ENCODE measurements at regions not wholly inside any gene's neighbourhood (a gene's known extent, or its start where the extent isn't known, plus 50 kb on each side); places are given as distances from the start of the nearest gene placed in this dataset.

DNA sequence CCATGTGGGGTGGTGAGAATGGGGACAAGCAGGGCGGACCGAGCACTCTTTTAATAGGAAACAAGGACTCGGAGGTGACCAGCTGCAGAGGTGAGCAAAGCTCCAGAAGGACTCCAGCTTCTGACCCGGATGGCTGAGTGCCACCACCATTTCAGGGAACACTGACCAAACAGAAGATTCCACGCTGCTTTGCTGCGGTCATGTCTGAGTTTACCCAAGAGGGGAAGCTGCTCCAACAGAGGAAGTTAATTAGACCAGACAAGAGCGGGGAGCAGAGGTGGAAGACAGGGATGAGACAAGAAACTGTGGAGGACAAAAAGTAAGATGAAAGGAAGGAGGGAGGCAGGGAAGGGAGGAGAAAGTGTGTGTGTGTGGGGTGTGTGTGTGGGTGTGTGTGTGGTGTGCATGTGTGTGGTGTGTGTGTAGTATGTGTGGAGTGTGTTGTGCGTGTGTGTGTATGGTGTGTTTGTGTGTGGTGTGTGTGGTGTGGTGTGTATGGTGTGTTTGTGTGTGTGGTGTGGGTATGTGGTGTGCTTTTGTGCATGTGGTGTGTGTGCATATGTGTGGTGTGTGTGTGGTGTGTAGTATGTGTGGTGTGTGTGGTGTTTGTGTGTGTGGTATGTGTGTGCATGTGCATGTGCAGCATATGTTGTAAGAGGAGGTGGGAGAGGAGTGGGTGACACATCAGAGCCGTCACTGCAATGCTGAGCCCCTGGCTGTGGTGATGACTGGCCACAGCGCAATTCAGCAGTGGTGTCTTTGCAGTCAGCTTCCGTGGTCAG is 82.2 kb upstream of the AKIP1 start:
- WGBS, 2 donors, result 65 to 83% methylated on average over 11 of the region's 11 CpGs
- Histone ChIP-seq H3K27me3 (ENCODE audit: control insufficient read depth in 3 of 3, insufficient read depth in 3 of 3, low read length in 2 of 3) (no peaks in the 10 kb centered on the region), H3K27ac (ENCODE audit: low read depth in 1 of 2, low read length in 1 of 2) (peak overlapping the region in 1 of 2 donors; percentile 16), H3K4me1 (ENCODE audit: control insufficient read depth in 5 of 5, insufficient read depth in 5 of 5, low read length in 5 of 5) (peaks cover 0 to 12% (median 0%) of the 10 kb centered on the region in 5 donors), H3K9ac (ENCODE audit: insufficient read depth in 1 of 2, low read length in 2 of 2) (no peak overlapping the region), H3K9me3 (ENCODE audit: control insufficient read depth in 4 of 4, insufficient read depth in 3 of 4, low read length in 3 of 4) (peaks cover 0 to 2% (median 0%) of the 10 kb centered on the region in 4 donors), H3K4me3 (no peak overlapping the region), H3K36me3 (ENCODE audit: control insufficient read depth in 4 of 4, insufficient read depth in 4 of 4, low read length in 4 of 4) (peaks cover 0 to 11% (median 3%) of the 10 kb centered on the region in 4 donors)
- ATAC-seq (ENCODE audit: insufficient read depth, low FRiP score) (no peak), DNase-seq (no peak)
- TF ChIP-seq, protein P1, sequence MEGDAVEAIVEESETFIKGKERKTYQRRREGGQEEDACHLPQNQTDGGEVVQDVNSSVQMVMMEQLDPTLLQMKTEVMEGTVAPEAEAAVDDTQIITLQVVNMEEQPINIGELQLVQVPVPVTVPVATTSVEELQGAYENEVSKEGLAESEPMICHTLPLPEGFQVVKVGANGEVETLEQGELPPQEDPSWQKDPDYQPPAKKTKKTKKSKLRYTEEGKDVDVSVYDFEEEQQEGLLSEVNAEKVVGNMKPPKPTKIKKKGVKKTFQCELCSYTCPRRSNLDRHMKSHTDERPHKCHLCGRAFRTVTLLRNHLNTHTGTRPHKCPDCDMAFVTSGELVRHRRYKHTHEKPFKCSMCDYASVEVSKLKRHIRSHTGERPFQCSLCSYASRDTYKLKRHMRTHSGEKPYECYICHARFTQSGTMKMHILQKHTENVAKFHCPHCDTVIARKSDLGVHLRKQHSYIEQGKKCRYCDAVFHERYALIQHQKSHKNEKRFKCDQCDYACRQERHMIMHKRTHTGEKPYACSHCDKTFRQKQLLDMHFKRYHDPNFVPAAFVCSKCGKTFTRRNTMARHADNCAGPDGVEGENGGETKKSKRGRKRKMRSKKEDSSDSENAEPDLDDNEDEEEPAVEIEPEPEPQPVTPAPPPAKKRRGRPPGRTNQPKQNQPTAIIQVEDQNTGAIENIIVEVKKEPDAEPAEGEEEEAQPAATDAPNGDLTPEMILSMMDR (IDR thresholded peaks at IDR 0.05; ENCODE audit: control extremely low read depth, extremely low read depth), result no peak

DNA sequence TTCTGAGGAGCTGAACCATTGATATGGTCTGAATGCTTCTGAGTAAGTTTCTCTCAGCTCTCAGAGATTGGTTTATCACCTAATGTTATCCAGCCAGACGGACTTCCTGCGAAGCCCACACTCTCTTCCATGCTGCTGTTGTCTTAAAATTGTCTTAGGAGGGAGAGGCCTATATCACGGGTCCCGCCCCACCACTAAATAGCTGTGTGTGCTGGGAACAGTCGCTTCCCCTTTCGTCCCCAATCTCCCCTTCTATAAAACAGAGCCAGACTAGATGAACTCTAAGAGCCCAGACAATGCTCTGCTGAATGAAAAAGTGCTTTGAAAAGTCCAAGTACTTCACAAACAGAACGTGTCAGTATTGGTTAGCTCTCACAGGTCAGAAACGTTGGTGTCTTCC is 81.4 kb upstream of the AKIP1 start:
- TF ChIP-seq, protein P1 (IDR thresholded peaks at IDR 0.05; ENCODE audit: control extremely low read depth, extremely low read depth), result no peak
- Histone ChIP-seq H3K36me3 (ENCODE audit: control insufficient read depth in 4 of 4, insufficient read depth in 4 of 4, low read length in 4 of 4) (peaks cover 0 to 11% (median 3%) of the 10 kb centered on the region in 4 donors), H3K4me1 (ENCODE audit: control insufficient read depth in 5 of 5, insufficient read depth in 5 of 5, low read length in 5 of 5) (peaks cover 0 to 12% (median 0%) of the 10 kb centered on the region in 5 donors), H3K9me3 (ENCODE audit: control insufficient read depth in 4 of 4, insufficient read depth in 3 of 4, low read length in 3 of 4) (peaks cover 0 to 2% (median 0%) of the 10 kb centered on the region in 4 donors), H3K27ac (ENCODE audit: low read depth in 1 of 2, low read length in 1 of 2) (no peak overlapping the region), H3K27me3 (ENCODE audit: control insufficient read depth in 3 of 3, insufficient read depth in 3 of 3, low read length in 2 of 3) (no peaks in the 10 kb centered on the region), H3K9ac (ENCODE audit: insufficient read depth in 1 of 2, low read length in 2 of 2) (no peak overlapping the region), H3K4me3 (no peak overlapping the region)
- DNase-seq (no peak), ATAC-seq (ENCODE audit: insufficient read depth, low FRiP score) (no peak)
- 88 to 92% methylated on average over 8 of the region's 8 CpGs for WGBS, 2 donors

DNA sequence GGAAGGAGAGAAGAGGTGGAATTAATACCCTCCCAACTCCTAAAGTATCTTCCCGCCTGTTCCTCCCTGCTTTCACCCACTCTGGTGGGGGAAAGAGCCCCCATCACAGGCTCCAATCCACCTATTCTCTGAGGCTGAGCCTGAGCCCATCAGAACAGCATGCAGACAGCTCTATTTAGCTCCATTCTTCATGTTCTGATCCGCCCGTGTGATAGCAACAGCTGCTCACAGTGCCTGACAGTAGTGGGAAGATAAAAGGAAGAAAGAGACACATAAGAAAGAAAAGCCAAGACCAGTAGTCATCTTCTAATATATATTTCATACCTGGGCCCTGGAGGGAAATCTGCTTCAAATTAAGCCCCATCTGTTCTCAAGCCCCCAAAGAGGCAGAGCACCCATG is 80.3 kb upstream of the AKIP1 start:
- Histone ChIP-seq H3K27me3 (ENCODE audit: control insufficient read depth in 3 of 3, insufficient read depth in 3 of 3, low read length in 2 of 3) (no peaks in the 10 kb centered on the region), H3K27ac (ENCODE audit: low read depth in 1 of 2, low read length in 1 of 2) (no peak overlapping the region), H3K9ac (ENCODE audit: insufficient read depth in 1 of 2, low read length in 2 of 2) (no peak overlapping the region), H3K9me3 (ENCODE audit: control insufficient read depth in 4 of 4, insufficient read depth in 3 of 4, low read length in 3 of 4) (peaks cover 0 to 2% (median 0%) of the 10 kb centered on the region in 4 donors), H3K4me3 (no peak overlapping the region), H3K4me1 (ENCODE audit: control insufficient read depth in 5 of 5, insufficient read depth in 5 of 5, low read length in 5 of 5) (peaks cover 0 to 12% (median 0%) of the 10 kb centered on the region in 5 donors), H3K36me3 (ENCODE audit: control insufficient read depth in 4 of 4, insufficient read depth in 4 of 4, low read length in 4 of 4) (peaks cover 0 to 11% (median 3%) of the 10 kb centered on the region in 4 donors)
- TF ChIP-seq, protein P1 (IDR thresholded peaks at IDR 0.05; ENCODE audit: control extremely low read depth, extremely low read depth), result no peak
- 91 to 92% methylated on average over 3 of the region's 3 CpGs for WGBS, 2 donors
- DNase-seq, result no peak
- no peak for ATAC-seq (ENCODE audit: insufficient read depth, low FRiP score)
